ENCODE measurements at regions not wholly inside any gene's neighbourhood (a gene's known extent, or its start where the extent isn't known, plus 50 kb on each side); places are given as distances from the start of the nearest gene placed in this dataset.

- Histone ChIP-seq H3K27me3 (ENCODE audit: control insufficient read depth, insufficient read depth, low read length) (no peaks in the 10 kb centered on the region; the same call in 1 of the 2 replicates), H3K4me1 (ENCODE audit: control insufficient read depth, insufficient read depth, low read length) (peaks cover 15% of the 10 kb centered on the region), H3K9ac (ENCODE audit: low read depth, low read length) (no peak overlapping the region), H3K36me3 (ENCODE audit: control insufficient read depth, insufficient read depth, low read length) (no peaks in the 10 kb centered on the region), H3K27ac (ENCODE audit: low read depth, low read length) (no peak overlapping the region), H3K4me3 (ENCODE audit: low read depth, low read length) (no peak overlapping the region), H3K9me3 (ENCODE audit: control insufficient read depth, insufficient read depth, low read length) (no peaks in the 10 kb centered on the region)
Measured at GRCh38 chr1:43056981-43057391, 98.3 kb upstream of the SLC2A1 start.

- Histone ChIP-seq H3K27ac (ENCODE audit: low read depth, low read length) (no peak overlapping the region), H3K9me3 (ENCODE audit: control insufficient read depth, insufficient read depth, low read length) (no peaks in the 10 kb centered on the region), H3K9ac (ENCODE audit: low read depth, low read length) (no peak overlapping the region), H3K4me3 (ENCODE audit: low read depth, low read length) (no peak overlapping the region), H3K36me3 (ENCODE audit: control insufficient read depth, insufficient read depth, low read length) (no peaks in the 10 kb centered on the region), H3K27me3 (ENCODE audit: control insufficient read depth, insufficient read depth, low read length) (no peaks in the 10 kb centered on the region; the same call in 1 of the 2 replicates), H3K4me1 (ENCODE audit: control insufficient read depth, insufficient read depth, low read length) (peaks cover 13% of the 10 kb centered on the region)
Measured at GRCh38 chr1:43056460-43056859, 97.8 kb upstream of the SLC2A1 start.

GRCh38 chr1:43054961-43055360, 96.3 kb upstream of the SLC2A1 start:
- Histone ChIP-seq H3K4me1 (ENCODE audit: control insufficient read depth, insufficient read depth, low read length) (peaks cover 9% of the 10 kb centered on the region), H3K36me3 (ENCODE audit: control insufficient read depth, insufficient read depth, low read length) (no peaks in the 10 kb centered on the region), H3K27ac (ENCODE audit: low read depth, low read length) (no peak overlapping the region), H3K4me3 (ENCODE audit: low read depth, low read length) (no peak overlapping the region), H3K27me3 (ENCODE audit: control insufficient read depth, insufficient read depth, low read length) (no peaks in the 10 kb centered on the region; the same call in 1 of the 2 replicates), H3K9ac (ENCODE audit: low read depth, low read length) (no peak overlapping the region), H3K9me3 (ENCODE audit: control insufficient read depth, insufficient read depth, low read length) (no peaks in the 10 kb centered on the region)

GRCh38 chr1:43052786-43053439, 94.2 kb upstream of the SLC2A1 start:
- H3K4me3 ChIP-seq (ENCODE audit: low read depth, low read length): no peak overlapping the region
- no peak overlapping the region for H3K27ac ChIP-seq (ENCODE audit: low read depth, low read length)
- H3K4me1 ChIP-seq (ENCODE audit: control insufficient read depth, insufficient read depth, low read length): no peaks in the 10 kb centered on the region
- H3K9ac ChIP-seq (ENCODE audit: low read depth, low read length): no peak overlapping the region
- no peaks in the 10 kb centered on the region for H3K9me3 ChIP-seq (ENCODE audit: control insufficient read depth, insufficient read depth, low read length)
- H3K36me3 ChIP-seq (ENCODE audit: control insufficient read depth, insufficient read depth, low read length): no peaks in the 10 kb centered on the region
- H3K27me3 ChIP-seq (ENCODE audit: control insufficient read depth, insufficient read depth, low read length): no peaks in the 10 kb centered on the region; the same call in 1 of the 2 replicates

- Histone ChIP-seq H3K27ac (ENCODE audit: low read depth, low read length) (no peak overlapping the region), H3K36me3 (ENCODE audit: control insufficient read depth, insufficient read depth, low read length) (no peaks in the 10 kb centered on the region), H3K27me3 (ENCODE audit: control insufficient read depth, insufficient read depth, low read length) (no peaks in the 10 kb centered on the region; the same call in 1 of the 2 replicates), H3K9ac (ENCODE audit: low read depth, low read length) (no peak overlapping the region), H3K4me3 (ENCODE audit: low read depth, low read length) (no peak overlapping the region), H3K4me1 (ENCODE audit: control insufficient read depth, insufficient read depth, low read length) (no peaks in the 10 kb centered on the region), H3K9me3 (ENCODE audit: control insufficient read depth, insufficient read depth, low read length) (no peaks in the 10 kb centered on the region)
Measured at GRCh38 chr1:43052322-43052721, 93.7 kb upstream of the SLC2A1 start.

GRCh38 chr1:43049481-43049880, 90.8 kb upstream of the SLC2A1 start:
- Histone ChIP-seq H3K27ac (ENCODE audit: low read depth, low read length) (no peak overlapping the region), H3K9ac (ENCODE audit: low read depth, low read length) (no peak overlapping the region), H3K9me3 (ENCODE audit: control insufficient read depth, insufficient read depth, low read length) (no peaks in the 10 kb centered on the region), H3K36me3 (ENCODE audit: control insufficient read depth, insufficient read depth, low read length) (no peaks in the 10 kb centered on the region), H3K27me3 (ENCODE audit: control insufficient read depth, insufficient read depth, low read length) (no peaks in the 10 kb centered on the region), H3K4me1 (ENCODE audit: control insufficient read depth, insufficient read depth, low read length) (no peaks in the 10 kb centered on the region), H3K4me3 (ENCODE audit: low read depth, low read length) (no peak overlapping the region)

GRCh38 chr1:43048601-43049011, 89.9 kb upstream of the SLC2A1 start:
- no peak overlapping the region for H3K4me3 ChIP-seq (ENCODE audit: low read depth, low read length)
- H3K27me3 ChIP-seq (ENCODE audit: control insufficient read depth, insufficient read depth, low read length): no peaks in the 10 kb centered on the region
- H3K9ac ChIP-seq (ENCODE audit: low read depth, low read length): no peak overlapping the region
- H3K9me3 ChIP-seq (ENCODE audit: control insufficient read depth, insufficient read depth, low read length): no peaks in the 10 kb centered on the region
- H3K36me3 ChIP-seq (ENCODE audit: control insufficient read depth, insufficient read depth, low read length): no peaks in the 10 kb centered on the region
- H3K27ac ChIP-seq (ENCODE audit: low read depth, low read length): no peak overlapping the region
- H3K4me1 ChIP-seq (ENCODE audit: control insufficient read depth, insufficient read depth, low read length): no peaks in the 10 kb centered on the region

- Histone ChIP-seq H3K36me3 (ENCODE audit: control insufficient read depth, insufficient read depth, low read length) (no peaks in the 10 kb centered on the region), H3K27me3 (ENCODE audit: control insufficient read depth, insufficient read depth, low read length) (no peaks in the 10 kb centered on the region), H3K9ac (ENCODE audit: low read depth, low read length) (no peak overlapping the region), H3K9me3 (ENCODE audit: control insufficient read depth, insufficient read depth, low read length) (no peaks in the 10 kb centered on the region), H3K4me3 (ENCODE audit: low read depth, low read length) (no peak overlapping the region), H3K27ac (ENCODE audit: low read depth, low read length) (no peak overlapping the region), H3K4me1 (ENCODE audit: control insufficient read depth, insufficient read depth, low read length) (no peaks in the 10 kb centered on the region)
Measured at GRCh38 chr1:43047135-43047534, 88.5 kb upstream of the SLC2A1 start.

GRCh38 chr1:43044572-43045361, 86.1 kb upstream of the SLC2A1 start:
- no peaks in the 10 kb centered on the region for H3K36me3 ChIP-seq (ENCODE audit: control insufficient read depth, insufficient read depth, low read length)
- H3K4me3 ChIP-seq (ENCODE audit: low read depth, low read length): no peak overlapping the region
- no peak overlapping the region for H3K27ac ChIP-seq (ENCODE audit: low read depth, low read length)
- no peaks in the 10 kb centered on the region for H3K4me1 ChIP-seq (ENCODE audit: control insufficient read depth, insufficient read depth, low read length)
- no peaks in the 10 kb centered on the region for H3K27me3 ChIP-seq (ENCODE audit: control insufficient read depth, insufficient read depth, low read length)
- no peaks in the 10 kb centered on the region for H3K9me3 ChIP-seq (ENCODE audit: control insufficient read depth, insufficient read depth, low read length)
- H3K9ac ChIP-seq (ENCODE audit: low read depth, low read length): no peak overlapping the region

GRCh38 chr1:43043695-43044094, 85.0 kb upstream of the SLC2A1 start:
- Histone ChIP-seq H3K4me1 (ENCODE audit: control insufficient read depth, insufficient read depth, low read length) (0 out of 2 replicates have a peak, but pooled peaks cover 6% of the 10 kb centered on the region), H3K9ac (ENCODE audit: low read depth, low read length) (no peak overlapping the region), H3K27me3 (ENCODE audit: control insufficient read depth, insufficient read depth, low read length) (no peaks in the 10 kb centered on the region), H3K9me3 (ENCODE audit: control insufficient read depth, insufficient read depth, low read length) (no peaks in the 10 kb centered on the region), H3K27ac (ENCODE audit: low read depth, low read length) (no peak overlapping the region), H3K4me3 (ENCODE audit: low read depth, low read length) (no peak overlapping the region), H3K36me3 (ENCODE audit: control insufficient read depth, insufficient read depth, low read length) (no peaks in the 10 kb centered on the region)

GRCh38 chr1:43042773-43043457, 84.2 kb upstream of the SLC2A1 start:
- H3K9me3 ChIP-seq (ENCODE audit: control insufficient read depth, insufficient read depth, low read length): no peaks in the 10 kb centered on the region
- H3K36me3 ChIP-seq (ENCODE audit: control insufficient read depth, insufficient read depth, low read length): no peaks in the 10 kb centered on the region
- H3K4me3 ChIP-seq (ENCODE audit: low read depth, low read length): no peak overlapping the region
- H3K4me1 ChIP-seq (ENCODE audit: control insufficient read depth, insufficient read depth, low read length): 0 out of 2 replicates have a peak, but pooled peaks cover 6% of the 10 kb centered on the region
- H3K27ac ChIP-seq (ENCODE audit: low read depth, low read length): no peak overlapping the region
- H3K9ac ChIP-seq (ENCODE audit: low read depth, low read length): no peak overlapping the region
- H3K27me3 ChIP-seq (ENCODE audit: control insufficient read depth, insufficient read depth, low read length): no peaks in the 10 kb centered on the region
